ENCODE measurements at regions not wholly inside any gene's neighbourhood (a gene's known extent, or its start where the extent isn't known, plus 50 kb on each side); places are given as distances from the start of the nearest gene placed in this dataset.
"Not testable (repeated sequence)": the region's sequence is repeated elsewhere in the genome, so short reads cannot be mapped to it uniquely, and the experiment has no call there.

DNA sequence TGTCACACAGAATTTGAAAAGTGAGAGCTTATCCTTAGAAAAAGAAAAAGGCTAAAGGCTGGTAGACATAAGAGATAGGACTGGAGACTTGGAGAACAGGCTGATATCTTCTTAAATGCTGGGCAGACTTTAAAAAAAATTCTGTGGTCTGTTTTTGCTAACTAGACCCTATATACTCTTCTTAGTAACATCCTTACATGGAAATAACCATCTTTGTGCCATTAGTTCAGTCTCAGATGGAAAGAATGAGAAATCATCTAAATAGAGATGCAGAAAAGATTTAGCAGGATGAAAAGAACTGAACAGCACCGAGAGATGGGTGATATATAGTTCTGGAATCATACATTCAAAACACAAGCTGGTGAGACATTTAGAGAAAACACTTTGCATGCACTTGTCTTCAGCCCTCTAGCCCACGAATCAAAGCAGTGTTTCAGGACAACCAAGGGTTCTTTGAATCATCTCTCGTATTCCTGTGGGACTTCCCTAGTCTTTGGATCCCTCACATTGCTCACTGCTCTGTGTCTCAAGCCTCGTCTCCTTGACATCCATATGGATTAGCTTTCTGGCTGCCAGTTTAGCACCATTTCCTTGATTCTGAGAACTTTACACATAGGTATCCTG lies 93.0 kb upstream of the LYSMD4 start:
- no peak overlapping the region for H3K4me3 ChIP-seq (ENCODE audit: low read length)
- TF ChIP-seq, protein P1, sequence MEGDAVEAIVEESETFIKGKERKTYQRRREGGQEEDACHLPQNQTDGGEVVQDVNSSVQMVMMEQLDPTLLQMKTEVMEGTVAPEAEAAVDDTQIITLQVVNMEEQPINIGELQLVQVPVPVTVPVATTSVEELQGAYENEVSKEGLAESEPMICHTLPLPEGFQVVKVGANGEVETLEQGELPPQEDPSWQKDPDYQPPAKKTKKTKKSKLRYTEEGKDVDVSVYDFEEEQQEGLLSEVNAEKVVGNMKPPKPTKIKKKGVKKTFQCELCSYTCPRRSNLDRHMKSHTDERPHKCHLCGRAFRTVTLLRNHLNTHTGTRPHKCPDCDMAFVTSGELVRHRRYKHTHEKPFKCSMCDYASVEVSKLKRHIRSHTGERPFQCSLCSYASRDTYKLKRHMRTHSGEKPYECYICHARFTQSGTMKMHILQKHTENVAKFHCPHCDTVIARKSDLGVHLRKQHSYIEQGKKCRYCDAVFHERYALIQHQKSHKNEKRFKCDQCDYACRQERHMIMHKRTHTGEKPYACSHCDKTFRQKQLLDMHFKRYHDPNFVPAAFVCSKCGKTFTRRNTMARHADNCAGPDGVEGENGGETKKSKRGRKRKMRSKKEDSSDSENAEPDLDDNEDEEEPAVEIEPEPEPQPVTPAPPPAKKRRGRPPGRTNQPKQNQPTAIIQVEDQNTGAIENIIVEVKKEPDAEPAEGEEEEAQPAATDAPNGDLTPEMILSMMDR (conservative IDR thresholded peaks at IDR 0.05; ENCODE audit: low read depth, low read length): no peak
- DNase-seq (ENCODE audit: low read depth): no peak

DNA sequence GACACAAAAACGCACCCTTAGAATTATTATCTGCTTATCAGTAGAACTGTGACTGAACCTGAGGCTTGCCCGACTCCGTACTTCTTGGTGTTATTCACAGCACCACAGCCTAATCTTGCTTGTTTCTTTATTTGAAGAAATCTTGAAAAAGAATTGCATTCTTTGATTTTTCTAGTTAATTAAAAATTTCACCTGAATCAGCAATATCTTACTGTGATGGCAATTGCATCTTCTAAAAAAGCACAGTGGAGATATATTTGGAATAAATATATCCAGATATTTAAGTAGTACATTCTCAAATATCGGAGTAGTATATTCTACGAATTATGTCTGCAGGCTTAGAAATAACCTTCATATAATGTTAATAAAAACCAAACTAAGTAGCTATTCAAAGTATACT lies 90.1 kb upstream of the LYSMD4 start:
- TF ChIP-seq, protein P1 (conservative IDR thresholded peaks at IDR 0.05; ENCODE audit: low read depth, low read length): no peak
- no peak overlapping the region for H3K4me3 ChIP-seq (ENCODE audit: low read length)
- no peak for DNase-seq (ENCODE audit: low read depth)

DNA sequence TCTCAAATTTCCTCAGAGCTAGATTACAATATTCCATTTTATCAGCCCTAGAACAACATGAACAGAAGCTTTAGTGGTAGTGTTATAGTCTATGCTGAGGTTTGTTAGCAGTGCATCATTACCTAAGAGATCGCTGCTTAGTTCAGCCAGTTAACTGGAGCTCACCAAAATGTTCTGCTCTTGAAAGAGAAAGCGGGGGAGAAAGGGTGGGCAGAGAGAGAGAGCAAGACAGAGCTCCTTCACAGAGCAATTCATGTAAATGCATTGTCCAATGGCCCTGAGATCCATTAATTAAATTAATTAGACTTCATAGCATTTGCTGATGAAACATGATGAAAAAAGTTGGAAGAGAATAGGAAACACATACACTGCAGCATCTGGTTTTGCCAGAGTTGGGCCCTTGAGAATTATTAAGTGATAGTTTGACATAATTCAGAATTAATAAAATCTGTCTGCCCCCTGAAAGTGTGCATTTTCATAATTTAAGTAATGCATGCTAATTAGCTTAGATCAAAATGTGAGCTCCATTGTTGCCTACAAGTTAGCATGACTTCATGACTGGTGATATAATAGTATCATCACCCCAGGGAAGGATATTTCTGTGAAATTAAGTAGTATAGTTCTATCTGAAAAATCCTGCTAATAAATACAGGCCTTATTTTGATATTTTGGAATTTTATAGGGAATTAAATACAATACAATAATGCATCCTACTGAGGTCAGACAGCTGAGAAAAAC lies 86.9 kb upstream of the LYSMD4 start:
- H3K4me3 ChIP-seq (ENCODE audit: low read length): no peak overlapping the region
- TF ChIP-seq, protein P1 (conservative IDR thresholded peaks at IDR 0.05; ENCODE audit: low read depth, low read length): no peak
- no peak for DNase-seq (ENCODE audit: low read depth)

DNA sequence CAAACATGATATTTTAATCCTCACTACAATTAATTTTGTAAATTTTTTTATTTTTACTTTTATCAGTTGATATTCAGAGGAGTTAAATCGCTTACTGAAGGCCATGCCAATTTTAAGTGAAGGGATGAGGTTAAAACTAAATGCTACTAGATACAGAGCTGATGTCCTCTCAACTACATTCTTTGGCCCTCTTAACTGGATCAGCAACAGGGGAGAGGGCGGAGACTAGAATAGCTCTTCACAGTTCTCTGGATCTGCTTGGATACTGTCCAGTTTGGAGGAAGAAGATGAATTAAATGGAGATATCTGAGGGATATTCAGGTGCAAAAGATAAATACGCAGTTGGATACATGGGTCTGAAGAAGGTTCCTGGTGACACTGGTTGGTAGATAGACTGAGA lies 85.6 kb upstream of the LYSMD4 start:
- H3K4me3 ChIP-seq (ENCODE audit: low read length): no peak overlapping the region
- TF ChIP-seq, protein P1 (conservative IDR thresholded peaks at IDR 0.05; ENCODE audit: low read depth, low read length): no peak
- DNase-seq (ENCODE audit: low read depth): no peak

DNA sequence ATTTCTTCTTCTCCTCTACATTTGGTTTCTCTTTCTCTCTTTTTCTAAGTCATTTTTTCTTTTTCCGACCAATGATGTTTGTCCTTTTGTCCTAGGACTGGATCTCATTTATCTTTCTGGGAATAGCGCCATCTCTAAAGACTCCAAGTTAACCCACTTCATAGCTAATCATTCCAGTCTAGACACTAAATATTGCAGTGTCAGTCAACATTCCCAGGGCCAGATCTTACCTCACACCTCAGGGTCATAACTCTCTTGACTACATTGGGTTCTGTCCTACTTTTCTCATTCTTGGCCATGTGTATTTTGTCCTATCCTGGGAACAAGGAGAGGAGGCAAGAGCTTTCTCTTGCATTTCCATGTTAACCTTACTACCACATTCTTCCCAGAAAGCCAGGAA lies 83.6 kb upstream of the LYSMD4 start:
- not testable (repeated sequence) for DNase-seq (ENCODE audit: low read depth); H3K4me3 ChIP-seq (ENCODE audit: low read length)

DNA sequence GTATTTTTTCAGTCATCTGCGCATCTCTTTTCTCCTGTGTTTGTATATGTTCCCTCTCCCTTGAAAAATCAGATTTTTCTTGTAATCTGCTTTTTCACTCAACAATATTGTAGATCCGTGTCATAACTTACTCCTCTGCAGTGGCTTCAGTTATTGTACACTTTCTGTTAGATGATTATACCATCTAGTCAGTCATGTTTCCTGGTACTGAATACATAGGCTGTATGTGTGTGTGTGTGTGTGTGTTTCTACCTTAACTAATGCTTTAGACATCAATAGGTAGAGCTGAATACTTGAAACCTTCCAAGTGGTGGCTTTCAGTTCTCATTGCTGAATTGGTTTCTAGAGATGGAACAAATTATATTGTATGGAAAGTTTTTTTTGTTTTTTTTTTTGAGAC lies 77.4 kb upstream of the LYSMD4 start:
- DNase-seq (ENCODE audit: low read depth); H3K4me3 ChIP-seq (ENCODE audit: low read length): not testable (repeated sequence)

DNA sequence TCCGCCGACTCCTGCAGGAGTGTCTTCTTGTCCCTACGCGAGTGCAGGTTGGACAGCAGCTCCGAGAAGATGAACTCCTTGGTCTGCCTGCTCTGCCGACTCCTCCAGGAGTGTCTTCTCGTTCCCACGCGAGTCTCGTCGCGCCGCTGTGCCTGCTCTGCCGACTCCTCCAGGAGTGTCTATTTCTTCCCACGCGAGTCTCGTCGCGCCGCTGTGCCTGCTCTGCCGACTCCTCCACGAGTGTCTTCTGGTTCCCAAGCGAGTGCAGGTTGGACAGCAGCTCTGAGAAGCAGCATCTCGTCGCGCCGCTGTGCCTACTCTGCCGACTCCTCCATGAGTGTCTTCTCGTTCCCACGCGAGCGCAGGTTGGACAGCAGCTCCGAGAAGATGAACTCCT lies 66.6 kb upstream of the LYSMD4 start:
- H3K4me3 ChIP-seq (ENCODE audit: low read length); DNase-seq (ENCODE audit: low read depth): not testable (repeated sequence)

DNA sequence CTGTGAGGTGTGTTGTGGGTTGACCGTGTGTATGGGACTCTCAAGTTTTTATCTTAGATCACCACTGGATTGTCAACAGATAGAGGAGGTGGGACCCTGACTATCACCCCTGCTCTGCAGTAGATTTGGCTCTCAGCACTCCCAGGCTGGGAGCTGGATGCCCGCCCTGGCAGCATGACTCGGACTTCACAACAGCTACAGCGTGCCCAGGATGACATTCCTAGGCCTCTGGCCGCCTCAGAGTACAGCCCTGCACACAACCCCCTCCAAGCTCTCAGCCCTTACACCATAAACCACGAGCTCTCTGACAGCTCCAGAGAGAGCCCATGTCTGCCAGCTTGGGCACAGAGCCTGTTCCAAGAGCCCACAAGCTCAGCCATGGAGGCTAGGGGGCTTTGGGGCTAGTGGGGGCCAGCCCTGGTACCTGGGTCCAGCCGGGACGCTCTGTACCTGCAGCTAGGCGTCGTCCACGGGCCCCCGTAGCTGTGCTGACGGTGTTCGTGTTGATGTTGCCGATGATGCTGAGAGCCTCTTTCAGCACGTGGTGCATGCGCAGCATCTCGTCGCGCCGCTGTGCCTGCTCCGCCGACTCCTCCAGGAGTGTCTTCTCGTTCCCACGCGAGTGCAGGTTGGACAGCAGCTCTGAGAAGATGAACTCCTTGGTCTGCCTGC lies 66.1 kb upstream of the LYSMD4 start:
- not testable (repeated sequence) for H3K4me3 ChIP-seq (ENCODE audit: low read length)

DNA sequence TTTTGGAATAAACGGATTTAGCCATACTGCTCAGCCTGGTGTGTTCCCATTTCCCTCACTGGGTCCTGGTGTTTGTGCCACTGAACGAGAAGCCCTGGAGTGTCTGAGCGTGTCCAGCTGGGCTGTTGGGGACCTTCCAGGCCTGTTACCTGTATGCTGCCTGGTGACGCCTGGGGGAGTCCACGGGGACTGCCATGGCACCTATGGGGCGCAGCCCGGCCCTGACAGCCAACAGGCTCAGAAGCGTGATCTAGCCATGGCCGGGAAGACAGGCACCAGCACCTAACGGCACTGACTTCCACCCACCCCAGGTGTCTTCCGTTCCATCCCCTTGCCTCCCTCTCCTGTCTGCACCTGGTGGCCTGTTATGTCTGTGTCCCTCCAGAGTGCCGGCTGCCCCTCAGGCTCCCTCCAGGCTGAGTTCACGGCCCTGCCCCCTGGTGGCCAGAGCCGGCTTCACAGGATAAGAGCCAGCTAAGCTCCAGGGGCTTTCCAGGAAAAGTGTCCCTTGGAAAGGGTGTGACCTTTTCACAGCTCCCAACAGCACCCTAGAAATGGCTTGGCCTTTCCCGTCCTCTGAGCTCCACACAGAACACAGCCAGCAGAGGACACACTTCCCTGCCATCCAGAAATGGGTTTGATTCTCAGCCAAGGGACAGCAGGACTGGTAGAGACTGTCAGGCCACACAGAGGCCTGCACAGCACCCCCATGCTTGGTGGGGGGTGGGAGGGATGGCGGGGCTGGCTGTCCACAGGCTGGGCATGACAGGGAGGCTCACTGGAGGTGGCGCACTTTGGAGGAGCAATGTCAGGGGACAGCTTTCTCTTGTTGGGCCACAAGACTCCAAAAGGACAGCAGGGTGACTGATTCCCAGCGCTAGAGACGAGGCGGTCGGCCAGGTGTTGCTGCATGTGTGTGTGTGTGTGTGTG lies 64.0 kb upstream of the LYSMD4 start:
- not testable (repeated sequence) for DNase-seq (ENCODE audit: low read depth); H3K4me3 ChIP-seq (ENCODE audit: low read length)

More for the DNA sequence above, 66.1 kb upstream of the LYSMD4 start:
- DNase-seq (ENCODE audit: low read depth): not testable (repeated sequence)

DNA sequence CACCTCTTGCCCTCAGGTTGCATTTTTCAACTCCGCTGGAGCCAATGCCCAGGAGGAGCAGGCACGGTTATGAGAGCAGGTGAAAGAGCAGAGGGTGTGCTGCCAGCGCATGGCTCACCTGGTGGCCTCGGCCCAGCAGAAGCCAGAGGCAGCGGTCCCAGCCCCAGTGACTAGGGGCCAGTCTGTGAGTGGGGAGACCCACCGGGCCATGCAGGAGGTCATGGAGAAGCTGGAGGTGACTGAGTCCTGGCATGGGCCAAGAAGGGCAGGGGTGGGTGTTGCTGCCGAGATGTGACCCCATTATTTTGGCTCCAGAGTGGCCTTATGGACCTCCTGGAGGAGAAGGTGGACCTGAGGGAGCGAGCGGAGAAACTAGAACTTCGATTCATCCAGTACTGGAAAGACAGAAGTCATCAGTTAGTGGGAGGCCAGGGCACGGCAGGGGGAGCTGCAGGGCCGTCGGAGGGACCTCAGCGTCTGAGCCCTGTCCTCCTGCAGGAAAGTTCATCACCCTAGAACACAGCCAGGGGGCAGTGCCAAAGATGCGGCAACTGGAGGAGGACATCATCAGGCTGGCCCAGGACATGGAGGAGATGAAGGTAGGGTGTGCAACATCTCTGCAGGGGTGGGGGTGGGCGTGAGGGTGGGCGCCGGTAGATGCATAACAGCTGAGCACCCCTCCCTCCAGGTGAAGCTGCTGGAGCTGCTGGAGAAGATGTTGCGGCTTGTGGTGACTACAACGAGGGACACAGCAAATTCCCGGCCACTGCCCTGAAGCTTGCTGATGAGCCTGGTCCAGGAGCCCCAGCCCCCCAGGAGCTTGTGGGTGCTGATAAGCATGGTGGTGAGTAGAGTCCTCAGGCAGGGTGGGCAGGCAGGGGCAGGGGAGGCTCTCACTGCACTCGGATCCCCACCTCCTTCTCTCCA lies 58.9 kb upstream of the LYSMD4 start:
- H3K4me3 ChIP-seq (ENCODE audit: low read length); DNase-seq (ENCODE audit: low read depth): not testable (repeated sequence)

DNA sequence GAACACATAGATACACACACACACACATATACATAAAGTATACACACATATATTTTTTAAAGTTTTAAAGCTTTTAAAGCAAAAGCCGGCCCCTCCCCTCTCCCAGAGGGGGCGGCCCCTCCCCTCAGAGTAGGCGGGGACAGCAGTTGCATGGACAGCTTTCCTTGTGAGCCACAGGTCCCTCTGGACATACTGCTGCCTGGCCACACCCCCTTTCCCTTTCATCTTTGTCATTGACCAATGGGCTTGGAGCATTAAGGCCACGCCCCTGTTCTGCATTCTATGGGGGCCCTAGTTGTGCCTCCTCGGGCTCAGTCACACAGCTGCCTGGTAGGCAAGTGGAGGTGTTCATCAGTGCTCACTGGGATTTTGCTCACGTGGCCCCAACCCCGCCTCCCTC lies 57.5 kb upstream of the LYSMD4 start:
- not testable (repeated sequence) for H3K4me3 ChIP-seq (ENCODE audit: low read length); DNase-seq (ENCODE audit: low read depth)

Data from retinal pigment epithelial cell (primary cell).